Fibroblast of peridontal ligament (primary cell): ENCODE measurements at regions not wholly inside any gene's neighbourhood (a gene's known extent, or its start where the extent isn't known, plus 50 kb on each side); places are given as distances from the start of the nearest gene placed in this dataset.
"Not testable (repeated sequence)": the region's sequence is repeated elsewhere in the genome, so short reads cannot be mapped to it uniquely, and the experiment has no call there.

Experiments used
- DNase-seq: peaks from one replicate; pipeline ENCODE4 v3.0.0-alpha.2; 2010; ENCODE audit errors: extremely low read depth

- DNase-seq = no peak
Measured at GRCh38 chr3:18546632-18547031, 121.5 kb upstream of the SATB1 start.

DNA sequence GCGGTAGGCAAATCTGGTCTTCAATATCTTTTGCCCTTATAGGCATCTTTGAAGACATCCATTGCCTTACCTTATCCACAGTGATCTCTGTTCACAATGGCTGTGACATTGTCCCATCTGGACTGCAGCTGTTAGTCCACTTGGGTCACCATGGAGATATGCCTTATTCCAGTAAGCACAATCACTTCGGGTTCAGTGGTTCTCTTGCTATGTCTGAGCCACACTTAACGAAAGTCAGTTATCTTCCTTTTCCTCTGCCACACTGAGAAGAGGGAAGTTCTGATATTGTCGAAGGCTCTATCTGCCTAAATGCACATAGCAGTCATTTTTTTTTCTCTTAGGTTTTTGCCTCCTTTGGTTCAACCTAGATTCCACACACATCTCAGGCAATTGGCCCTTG, 119.0 kb upstream of the SATB1 start:
- DNase-seq = no peak

DNA sequence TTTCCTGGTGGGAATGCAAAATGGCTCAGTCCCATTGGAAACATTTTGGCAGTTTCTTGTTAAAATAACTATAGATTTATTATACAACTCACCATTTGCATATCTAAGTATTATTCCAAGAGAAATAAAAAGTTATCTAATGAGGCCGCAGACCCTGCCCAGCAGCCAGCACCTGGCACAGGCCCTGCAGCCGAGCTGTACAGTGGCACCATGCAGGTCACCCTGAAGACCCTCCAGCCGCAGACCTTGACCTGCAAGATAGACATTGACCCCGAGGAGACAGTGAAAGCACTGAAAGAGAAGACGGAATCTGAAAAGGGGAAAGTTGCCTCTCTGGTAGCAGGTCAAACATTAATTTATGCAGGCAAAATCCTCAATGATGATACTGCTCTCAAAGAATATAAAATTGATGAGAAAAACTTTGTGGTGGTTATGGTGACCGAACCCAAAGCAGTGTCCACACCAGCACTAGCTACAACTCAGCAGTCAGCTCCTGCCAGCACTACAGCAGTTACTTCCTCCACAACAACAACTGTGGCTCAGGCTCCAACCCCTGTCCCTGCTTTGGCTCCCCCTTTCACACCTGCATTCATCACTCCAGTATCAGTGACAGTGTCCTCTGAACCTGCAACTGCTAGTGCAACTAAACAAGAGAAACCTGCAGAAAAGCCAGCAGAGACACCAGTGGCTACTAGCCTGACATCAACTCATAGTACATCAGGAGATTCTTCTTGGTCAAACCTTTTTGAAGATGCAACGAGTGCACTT, 113.5 kb upstream of the SATB1 start:
- DNase-seq = no peak

DNA sequence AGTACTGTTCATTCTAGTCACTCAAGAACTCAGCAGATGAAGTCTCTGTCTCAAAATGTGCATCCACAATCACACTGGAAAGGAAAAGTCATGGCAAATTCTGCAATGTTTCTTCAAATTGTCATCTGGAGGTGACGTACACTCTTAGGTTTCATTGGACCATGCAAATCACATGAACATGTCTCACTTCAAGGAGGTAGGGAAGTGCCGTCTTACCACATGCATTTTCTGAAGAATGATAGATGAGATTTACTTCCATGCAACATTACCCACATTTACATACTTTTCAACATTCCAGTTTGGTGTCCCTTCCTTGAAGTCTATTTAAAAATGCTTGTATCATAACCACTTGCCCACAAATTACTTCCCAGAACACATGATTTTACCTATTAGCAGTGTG, 107.9 kb upstream of the SATB1 start:
- DNase-seq = no peak

- no peak for DNase-seq
Measured at GRCh38 chr3:18531662-18532061, 106.5 kb upstream of the SATB1 start.

DNA sequence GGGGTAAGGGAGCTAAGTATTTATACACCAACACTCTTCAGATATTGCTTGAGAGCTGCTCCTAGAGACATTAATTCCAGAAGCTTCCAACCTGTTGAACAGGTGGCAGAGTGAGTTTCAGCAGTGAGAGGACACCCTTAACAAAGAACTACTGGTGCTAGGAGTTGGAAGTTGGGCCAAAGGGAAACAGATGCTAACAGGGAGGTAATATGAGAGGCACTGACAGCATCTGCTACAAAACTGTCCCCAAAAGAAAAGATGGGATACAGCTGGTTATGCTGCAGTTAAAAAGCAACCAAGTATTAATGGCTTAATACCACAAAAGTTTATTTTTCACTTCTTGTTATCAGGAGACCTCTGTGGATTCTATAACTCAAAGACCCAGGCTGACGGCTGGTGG, 104.5 kb upstream of the SATB1 start:
- no peak for DNase-seq

DNA sequence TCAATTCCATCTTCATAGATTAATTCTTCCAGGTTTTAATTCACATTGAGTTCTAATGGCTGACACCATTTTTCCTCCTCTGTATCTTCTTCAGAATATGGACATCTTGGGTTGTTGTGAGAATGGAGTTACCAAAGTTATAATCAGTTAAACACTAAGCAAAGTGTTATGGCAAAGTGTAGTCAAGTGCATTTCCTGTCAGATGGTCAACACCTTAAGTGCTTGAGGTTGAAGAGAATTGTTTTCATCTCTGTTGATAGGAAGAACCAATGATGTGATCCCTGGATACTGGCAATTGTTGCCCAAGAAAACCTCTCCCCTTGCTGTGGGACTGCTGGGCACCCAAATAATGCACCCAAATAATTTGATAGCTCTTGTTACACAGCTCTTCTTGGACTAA, 102.6 kb upstream of the SATB1 start:
- DNase-seq = no peak

- no peak for DNase-seq
Measured at GRCh38 chr3:18526667-18527066, 101.5 kb upstream of the SATB1 start.

- DNase-seq = not testable (repeated sequence)
Measured at GRCh38 chr3:18516170-18516569, 91.0 kb upstream of the SATB1 start.

DNA sequence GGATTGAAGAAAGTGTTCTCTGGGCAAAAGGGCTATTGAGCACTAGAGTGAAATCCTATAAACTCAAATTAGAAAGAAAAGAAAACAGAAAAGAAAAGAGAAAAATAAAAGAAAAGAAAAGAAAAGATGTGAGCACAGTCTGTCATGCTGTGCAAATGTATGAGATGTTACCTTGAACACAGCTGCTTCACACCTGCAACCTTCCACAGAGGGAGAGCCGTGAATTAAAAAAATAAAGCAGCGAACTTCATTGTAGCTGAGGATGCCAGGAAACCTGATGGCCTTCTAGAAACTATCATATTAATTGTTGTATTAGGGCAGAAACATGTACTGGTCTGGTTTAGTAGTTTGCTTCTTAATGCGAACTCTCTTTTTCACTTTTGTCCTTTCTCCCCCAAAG, 88.0 kb upstream of the SATB1 start:
- no peak for DNase-seq

- DNase-seq = no peak
Measured at GRCh38 chr3:18512007-18512406, 86.9 kb upstream of the SATB1 start.

DNA sequence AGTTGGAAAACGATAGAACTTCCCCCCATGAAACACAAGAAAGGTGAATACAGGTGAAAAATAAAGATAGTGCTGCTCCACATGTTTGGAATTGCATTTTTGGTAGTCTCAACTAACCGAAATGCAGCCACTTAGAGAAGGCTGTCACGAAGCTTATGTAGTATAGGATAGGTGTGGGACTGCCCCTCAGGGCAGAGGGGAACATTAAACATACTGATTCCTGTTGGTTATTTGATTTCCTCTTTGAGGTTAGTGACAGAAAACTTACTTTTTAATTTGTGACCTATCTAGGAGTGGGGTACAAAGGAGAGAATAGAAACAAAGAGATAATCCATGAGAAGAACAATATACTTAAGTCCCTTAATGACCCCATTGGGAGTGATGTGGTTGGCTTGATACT, 85.8 kb upstream of the SATB1 start:
- no peak for DNase-seq

GRCh38 chr3:18507333-18507732, 82.2 kb upstream of the SATB1 start:
- no peak for DNase-seq

DNA sequence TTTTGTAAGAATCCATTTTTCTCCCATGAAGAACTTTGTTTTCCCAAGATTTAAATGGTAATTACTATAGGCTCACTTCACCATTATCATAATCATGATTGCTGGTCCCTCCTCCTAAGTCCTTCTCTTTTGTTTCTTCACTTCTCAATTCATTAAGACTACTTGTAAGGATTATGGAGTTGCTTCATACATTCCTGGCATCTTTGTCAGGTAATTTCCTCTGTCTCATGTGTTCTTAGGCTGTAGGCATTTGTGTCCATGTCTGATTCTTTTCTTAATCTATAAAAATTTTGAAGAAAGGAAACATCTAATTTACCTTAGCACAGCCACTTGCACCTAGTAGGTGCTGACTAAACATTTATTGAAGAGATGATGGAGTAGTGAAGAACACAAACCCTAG, 79.9 kb upstream of the SATB1 start:
- DNase-seq = no peak

GRCh38 chr3:18501679-18502343, 76.7 kb upstream of the SATB1 start:
- DNase-seq = no peak

GRCh38 chr3:18500322-18500721, 75.2 kb upstream of the SATB1 start:
- no peak for DNase-seq

- no peak for DNase-seq
Measured at GRCh38 chr3:18499301-18499700, 74.2 kb upstream of the SATB1 start.

DNA sequence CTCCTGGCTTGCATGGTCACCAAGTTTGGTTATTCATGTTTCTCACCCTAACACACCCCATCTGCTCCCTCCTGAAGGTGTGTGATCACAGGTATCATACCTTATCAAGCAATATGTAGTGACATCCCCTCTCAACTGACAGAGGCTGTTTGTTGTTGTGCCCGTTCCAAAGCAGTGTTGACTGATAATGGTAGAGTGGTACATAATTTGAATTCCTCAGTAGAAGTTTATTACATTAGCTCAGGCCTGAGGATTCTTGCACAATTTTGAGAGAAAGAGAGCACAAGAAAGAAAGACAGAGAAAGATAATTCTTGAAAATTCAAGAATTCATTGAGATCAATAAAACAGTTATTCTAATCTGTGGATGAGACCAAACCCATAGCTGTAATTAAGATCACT, 69.1 kb upstream of the SATB1 start:
- DNase-seq = no peak

DNA sequence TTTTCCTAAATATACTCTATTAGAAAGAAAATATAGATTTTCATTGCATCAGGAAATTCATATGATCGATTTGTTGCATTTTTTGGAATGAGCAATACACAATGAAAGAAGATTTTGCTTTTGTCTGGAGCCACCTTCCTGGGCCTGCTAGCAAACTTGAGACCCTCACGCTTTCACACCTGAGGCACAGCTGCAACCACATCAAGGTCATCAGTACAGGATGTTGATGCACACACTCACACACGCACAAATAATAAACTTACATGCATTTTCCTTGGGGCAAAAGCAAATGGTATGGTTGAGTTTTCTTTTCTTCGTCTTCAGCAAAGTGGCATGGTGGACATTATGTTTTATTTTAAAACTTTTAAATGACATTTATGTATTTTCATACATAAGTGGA, 64.8 kb upstream of the SATB1 start:
- no peak for DNase-seq

GRCh38 chr3:18483226-18483625, 58.1 kb upstream of the SATB1 start:
- no peak for DNase-seq

GRCh38 chr3:18481946-18482548, 56.9 kb upstream of the SATB1 start:
- no peak for DNase-seq

DNA sequence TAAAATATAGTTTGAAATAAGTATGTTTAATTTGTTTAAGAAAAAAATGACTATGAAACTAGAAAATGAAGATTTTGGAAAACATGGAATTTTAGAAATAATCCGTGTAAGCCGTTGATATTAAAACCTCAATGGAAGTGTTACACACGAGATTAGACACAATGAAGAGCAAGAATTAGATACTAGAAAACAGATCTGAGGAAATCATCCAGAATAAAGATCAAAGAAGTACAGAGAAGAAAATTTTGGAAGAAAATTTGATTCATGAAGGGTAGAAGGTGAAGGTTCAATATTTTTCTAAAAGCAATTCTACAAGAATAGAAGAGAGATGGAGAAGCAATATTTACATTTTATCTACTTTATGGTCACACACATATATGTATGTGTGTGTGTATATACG, 52.5 kb upstream of the SATB1 start:
- DNase-seq = no peak
